ENCODE measurements at regions not wholly inside any gene's neighbourhood (a gene's known extent, or its start where the extent isn't known, plus 50 kb on each side); places are given as distances from the start of the nearest gene placed in this dataset.
A peak's percentile ranks its signal among the peaks of the same experiment; 100 is the strongest.
"Not testable (repeated sequence)": the region's sequence is repeated elsewhere in the genome, so short reads cannot be mapped to it uniquely, and the experiment has no call there.

DNA sequence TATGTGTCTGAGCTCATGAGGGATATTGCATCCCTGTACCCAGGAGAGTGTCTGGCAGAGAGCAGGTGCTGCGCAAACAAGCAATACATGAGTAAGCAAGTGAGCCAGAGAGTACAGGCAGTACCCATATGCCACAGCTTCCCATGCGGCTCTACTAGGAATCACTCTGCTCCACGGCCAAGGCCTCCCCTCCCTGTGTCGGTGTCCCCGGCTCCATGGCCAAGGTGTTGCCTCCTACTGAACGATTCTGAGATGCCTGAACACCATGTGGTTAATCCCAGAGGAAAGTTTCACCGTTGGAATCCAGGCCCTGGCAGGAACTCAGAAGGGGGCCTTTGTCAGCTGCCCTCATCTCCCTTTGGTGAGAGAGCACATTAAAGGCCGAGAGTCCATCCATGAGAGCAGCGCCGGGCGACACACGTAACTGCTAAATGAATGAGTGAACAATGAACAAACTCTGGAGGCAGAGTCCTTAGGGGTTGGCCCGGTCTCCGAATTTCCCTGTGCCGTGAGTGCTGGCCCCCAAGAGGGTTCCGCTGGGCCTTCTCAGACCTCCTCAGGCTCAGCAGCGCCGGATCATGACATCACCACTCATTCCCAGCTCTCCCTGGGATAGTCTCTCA is 136.0 kb upstream of the FAM20C start:
- no peak for DNase-seq

DNA sequence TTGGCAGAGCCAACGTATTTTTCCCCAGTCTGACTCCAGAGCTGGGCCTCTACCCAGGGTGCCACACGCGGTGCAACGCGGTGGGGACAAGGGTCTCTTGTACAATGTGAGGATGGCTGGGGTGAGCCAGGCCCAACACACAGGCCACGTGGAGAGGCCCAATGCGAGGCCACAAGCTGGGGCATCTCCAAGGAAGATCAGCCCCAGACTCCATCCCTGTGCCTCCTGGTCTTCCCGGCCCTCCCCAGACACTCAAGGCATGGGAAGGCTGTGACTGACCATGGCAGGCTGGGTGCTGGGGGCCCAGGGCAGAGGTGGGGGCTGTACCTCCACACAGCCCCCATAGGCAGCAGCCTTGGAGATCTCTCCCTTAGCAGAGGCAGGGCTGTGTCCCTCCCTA is 135.3 kb upstream of the FAM20C start:
- no peak for DNase-seq

DNA sequence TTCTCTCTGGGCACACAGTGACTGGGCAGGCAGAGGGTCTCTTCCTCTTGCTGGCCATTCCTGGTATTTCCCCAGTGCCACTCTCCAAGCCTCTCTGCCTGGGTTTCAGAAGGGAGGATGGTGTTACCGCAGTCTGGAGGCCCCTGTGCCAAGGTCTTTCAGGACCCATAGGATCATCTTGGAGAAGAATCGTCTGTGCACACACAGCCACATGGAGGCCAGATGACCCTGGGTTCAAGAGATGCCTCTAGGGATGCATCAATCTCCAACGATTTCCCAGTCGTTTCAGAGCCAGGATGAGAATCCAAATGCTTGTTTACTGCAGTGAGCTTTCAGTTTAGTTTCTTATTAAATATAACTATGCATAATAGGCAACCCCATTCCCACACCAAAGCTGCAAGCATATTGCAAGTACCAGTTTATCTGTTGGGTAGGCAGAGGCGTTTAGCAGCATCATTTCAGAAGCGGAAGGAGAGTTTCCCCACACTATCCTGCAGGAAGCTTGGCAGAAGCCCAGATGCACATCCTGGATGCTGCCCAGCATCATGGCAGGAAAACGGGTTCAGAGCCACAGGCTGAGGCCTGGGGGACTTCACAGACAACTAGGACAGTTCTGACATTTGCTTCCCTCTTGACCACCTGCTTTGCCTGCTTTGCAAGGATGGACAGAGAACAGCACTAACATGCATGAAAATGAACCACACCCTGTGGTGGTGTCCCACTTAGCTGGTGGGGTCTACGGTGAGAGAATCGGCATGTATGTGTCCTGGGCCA is 134.7 kb upstream of the FAM20C start:
- no peak for DNase-seq

DNA sequence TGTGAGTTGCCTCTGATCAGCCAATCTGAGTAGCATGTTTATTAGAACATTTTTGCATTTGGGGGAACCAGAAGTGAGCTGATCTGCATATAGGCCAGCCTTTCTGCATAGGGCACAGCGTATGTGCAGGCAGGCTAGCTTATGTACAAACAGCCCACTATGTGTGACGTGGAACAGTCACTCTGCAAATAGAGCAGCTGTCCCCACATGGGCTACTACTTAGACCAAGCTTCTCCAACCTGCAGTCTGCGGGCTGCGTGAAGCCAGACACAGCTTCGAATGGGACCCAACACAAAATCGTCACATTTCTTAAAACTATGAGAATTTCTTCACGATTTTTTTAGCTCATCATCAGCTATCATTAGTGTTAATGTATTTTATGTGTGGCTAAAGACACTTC is 134.1 kb upstream of the FAM20C start:
- no peak for DNase-seq

DNA sequence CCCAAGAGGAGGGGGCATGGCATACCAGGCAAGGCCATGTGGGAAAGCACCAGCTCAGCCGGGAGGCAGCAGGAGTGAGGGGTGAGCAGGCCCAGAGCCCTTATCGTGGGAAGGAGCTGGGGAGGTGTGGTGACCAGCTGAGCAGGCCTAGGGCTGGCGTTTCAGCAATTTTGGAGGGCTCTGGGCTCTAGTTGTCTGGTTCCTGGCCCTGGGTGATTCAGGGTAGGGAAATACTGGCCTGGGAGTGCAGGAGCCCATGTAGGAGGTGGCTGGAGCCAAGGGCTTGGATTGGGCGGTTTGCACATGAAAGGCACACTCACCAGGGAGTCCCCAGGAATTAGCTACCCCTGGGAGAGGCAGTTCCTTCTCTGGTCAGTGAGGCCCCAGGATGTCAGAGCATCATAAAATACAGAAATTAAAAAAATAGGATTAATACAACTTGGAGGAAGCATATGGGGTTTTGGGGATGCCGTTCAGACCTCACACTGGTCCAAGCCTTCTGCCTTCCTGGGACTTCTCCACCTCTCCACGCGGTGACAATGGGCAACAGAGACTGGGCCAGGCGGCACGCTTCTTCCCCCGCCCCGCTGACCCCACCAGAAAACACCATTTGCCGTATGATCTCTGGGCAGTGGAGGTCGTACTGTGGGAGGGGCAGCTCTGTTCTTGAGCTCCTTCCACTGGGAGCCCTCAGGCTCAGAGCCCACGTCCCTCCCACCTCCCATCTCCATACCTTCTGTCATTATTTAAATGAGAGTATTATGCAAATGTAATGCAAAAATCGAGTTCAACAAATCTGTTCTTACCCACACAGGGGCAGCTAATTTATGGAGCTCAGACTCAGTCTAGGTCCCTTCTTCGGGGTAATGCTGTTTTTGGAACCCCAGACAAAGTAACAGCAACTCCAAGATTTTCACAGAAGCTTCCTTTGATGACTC is 133.0 kb upstream of the FAM20C start:
- no peak for DNase-seq

DNA sequence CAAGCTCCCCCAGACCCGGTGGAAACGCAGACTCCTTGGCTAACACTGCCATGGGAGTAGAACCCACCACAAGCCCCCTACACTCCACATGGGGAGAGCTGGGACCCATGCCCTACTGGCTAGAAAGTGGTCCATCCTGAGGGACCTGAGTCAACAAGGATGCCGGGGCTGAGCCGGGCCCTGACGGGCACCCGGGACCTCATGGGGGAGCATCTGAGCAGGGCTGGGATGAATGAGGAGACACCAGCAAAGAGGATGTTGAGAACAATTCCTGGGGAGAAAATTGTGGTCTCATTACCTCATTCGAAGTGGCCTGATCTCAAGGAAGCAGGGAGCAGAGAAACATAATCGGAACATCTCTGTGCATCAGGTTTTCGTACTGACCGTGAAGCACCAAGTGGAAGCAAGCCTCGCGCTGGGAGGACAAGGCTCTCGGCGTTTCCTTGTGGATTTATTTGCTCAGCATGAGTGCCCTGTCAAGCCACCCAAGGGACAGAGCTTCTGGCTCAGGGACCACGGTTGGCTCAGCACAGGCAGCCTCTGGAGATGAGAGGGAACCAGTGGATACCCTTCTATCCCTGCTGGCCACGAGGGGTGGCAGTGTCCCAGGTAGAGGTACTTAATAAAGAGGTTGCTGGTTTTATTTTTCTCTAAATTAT is 132.2 kb upstream of the FAM20C start:
- no peak for DNase-seq

DNA sequence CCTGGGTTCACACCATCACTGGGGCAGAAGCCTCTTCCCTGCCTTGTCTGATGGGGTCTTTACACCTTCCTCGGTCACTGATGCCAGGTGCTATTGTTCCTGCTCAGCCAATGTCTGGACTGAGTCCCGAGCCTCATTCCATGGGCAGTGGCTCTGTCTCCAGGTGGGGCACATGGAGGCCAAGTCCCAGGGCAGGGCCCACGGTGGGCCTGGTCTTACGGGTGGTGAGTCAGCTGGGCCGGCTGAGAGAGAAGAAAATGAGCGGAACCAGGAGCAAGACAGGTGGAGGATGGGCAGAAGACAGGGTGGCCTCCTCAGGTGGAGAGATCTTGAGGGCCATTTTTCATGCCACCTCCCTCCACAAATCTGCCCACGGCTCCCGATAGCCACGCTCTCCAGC is 131.7 kb upstream of the FAM20C start:
- DNase-seq = no peak

DNA sequence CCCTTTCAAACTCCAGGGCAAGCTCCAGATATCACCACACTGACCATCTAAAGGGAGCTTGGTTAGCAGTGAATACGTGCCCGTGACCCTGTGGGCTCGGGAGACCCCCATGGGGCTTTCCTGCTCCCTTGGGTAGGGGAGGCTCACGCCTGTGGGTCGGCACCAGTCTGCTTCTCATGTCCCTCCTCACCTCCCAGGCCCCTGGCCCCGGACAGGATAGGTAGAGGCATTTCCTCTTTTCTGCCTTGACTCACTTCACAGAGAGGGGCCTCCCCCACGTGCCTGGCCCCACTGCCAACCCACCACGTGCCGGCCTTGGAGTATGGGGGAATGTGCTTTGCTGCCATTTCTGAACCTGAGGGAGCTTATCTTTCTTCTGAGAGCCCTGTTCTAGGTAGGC is 131.3 kb upstream of the FAM20C start:
- DNase-seq = peak; percentile 19

DNA sequence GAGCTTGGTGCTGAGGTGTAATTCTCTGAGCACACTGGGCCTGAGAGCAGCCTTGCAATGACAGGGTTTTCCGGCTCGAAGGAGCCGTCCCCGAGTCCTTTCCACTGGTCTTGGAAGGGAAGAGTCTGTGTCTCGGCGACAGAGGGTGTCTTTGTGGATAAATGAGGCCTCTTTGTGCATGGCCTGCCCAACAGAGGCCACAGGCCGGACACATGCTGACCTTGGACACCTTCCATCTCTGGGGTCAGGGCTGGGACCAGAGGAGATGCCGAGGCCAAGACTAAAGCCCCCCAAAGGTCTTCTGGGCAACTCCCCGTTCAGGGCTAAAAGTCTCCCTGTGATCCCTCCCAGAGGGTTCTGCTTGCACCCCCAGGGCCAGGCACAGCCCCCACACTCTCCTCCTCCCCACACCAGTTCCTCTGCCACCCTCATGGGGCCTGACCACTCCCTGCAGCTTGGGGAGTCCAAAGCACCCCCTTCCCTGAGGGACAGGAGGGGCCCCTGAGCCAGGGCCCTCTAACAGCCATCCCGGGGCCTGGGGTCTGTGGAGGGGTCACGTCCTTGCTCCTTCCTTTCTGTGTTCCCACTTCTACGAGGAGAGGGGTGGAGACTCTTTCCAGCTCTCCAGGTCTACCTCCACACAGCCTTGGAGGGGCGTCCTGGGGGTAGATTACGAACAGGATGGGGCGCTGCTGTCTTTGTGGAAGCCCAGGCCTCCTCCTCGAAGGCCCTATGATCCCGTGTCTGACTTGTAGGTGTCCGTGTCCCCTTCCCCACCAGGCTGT is 130.6 kb upstream of the FAM20C start:
- no peak for DNase-seq

DNA sequence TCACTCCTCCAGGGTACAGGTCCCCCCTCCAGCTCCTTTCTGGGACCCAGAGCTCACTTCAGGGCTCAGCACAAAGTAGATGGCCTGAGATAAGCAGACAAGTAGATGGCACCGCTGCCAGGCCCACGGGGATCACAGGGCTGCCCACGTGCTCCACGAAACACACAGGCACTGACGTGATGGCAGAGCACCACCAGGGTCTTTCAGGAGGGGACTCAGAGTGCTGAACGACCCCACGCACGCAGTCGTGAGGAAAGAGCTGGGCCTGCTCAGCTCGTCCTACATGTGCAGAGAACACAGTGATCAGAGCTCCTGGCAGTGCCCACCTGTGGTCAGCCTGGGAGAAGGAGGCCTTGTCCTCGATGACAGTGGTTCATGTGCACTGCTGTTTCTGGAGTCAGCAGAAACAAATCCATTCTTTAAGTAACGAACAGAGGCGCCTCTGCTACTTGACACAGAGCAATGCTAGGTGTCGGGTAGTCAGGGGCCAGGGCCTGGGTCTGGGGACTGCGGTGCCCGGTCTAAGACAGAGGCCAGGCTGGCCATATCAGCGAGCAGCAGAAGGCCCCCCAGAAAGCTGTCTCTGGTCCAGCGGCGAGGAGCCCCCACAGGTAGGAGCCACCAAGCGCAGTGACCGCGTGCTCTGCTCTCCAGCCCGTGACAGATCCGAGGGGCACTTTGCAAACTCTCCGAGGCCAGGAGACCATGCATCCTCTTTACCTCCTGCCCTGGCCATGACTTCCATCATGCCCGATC is 129.8 kb upstream of the FAM20C start:
- no peak for DNase-seq

DNA sequence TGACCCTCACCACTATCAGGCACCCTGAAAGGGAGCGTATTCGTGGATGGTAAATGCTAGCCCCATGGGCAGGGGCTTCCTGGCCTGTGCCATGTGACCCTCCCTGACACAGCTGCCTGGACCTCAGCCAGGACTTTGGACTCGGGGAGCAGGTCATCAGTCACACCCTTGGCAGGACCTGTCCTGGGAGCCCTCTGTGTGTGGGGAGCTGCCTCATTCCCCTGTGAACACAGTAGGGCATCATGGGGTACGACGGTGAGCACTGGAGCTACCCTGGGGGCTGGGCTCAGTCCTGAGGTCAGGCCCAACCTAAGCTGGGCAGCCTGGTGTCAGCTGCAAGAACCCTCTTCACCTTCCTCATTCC is 129.3 kb upstream of the FAM20C start:
- no peak for DNase-seq

DNA sequence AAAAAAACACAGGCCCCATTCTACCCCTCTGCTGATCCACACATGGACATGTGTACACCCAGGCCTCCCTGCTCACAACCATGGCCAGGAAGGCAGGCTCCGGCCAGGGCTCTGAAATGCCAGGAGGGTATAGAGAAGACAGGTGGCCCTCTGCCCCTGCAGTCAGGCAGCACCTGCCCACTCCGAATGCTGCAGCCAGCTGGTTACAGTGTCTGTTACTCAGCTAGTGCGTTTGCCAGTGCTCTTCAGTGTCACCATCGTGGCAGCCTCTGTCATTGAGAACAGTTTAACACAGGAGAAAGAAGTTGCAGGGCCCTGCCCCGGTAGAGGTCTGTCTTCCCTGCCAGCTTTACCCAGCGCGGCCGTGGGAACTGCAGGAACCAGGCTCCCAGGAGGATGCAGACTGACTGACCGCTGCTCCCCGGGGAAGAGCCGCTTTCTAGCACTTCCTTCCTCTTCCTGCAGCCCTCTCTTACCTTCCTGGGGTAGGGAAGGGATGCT is 128.8 kb upstream of the FAM20C start:
- DNase-seq = peak; percentile 26

DNA sequence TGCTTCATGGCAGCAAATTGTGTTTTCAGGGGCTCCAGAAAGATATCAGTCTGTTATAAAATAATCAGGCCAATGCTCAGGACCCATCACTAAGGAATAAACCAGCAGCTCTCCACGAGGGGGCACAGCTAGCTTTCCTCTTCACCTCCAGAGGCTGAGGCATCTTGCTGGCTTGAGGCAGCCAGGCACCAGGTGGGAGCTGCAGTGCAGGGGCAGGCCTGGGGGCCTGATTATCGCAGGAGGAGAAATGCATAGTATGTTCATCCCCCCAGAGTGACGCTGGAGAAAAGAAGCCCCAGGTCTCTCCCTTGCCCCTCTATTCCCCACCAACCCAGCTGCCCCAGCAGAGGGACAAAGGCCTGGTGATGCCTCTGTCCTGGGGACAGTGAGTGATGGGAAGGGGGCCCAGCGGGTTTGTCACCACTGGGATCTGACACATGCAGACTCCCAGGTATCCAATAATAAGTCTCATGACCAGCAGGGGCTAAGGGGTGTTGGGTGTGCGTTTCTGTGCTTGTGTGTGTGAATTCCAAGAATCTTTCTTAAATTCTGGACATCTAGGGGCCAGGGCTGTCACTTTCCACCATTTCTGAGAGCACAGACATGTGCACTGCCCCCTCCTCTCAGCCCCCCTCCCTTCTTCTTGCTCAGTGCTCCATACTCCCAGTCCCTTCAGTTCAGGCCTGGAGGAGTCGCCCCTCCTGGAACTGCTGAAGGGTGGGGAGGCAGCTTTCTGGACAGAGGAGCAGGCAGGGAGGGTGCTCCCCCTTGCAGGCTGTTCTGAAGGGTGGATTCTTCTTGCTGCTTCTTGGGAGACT is 128.1 kb upstream of the FAM20C start:
- DNase-seq = peak; percentile 42

DNA sequence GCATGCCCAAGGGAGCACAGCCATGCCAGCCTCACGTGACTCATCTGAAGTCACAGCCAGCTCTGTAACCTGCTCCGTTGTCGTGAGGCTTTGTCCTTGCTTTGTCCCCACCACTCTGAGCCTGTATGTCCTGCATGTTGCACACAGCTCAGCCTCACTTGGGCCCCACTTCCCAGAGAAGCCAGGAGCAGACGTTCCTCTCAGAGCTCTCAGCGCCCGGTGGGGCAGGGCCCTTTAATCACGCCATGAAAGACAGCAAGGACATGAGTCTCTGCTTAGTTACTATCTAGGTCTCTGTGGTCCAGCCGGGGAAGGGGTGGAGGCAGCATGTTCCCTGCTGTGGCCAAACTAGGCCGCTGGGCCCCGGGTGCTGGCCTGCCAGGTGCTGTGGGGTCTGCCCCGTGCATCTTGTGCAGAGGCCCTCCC is 127.4 kb upstream of the FAM20C start:
- DNase-seq = no peak

DNA sequence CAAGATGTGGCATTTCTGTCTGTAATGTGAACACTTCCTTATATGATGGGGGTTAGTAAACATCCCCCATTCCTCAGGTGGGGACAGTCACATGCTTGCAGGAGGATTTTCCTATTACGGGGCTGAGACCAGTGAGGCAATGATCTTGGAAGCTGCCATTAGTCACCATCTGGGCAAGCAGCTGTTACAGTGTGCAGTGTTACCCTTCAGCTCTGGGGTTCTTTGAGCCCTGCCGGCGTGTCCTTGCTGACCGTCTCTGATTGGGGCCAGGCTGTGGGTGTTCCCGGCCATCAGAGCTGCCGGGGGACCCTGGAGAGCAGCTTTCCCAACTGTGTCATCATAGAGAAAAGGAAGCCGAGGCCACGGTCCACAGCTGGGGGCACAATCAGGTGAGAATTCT is 126.8 kb upstream of the FAM20C start:
- no peak for DNase-seq

DNA sequence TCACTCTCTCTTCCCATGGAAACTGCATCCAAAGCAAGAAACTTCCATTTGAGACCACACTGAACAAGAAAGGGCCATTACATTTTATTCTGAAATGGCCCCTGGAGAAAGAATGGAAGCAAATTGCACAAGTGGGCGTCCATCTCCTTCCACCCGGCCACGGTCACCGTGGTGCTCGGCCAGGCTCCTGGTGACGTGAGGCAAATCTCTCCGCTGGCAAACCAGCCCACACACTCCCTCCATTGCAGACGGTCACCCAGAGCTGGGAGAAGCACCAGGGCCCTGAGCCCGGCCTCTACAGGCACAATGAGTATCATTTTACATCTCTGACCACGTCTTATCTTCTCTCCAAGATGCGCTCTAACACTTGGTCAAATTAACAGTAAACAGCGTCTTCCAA is 126.1 kb upstream of the FAM20C start:
- no peak for DNase-seq

DNA sequence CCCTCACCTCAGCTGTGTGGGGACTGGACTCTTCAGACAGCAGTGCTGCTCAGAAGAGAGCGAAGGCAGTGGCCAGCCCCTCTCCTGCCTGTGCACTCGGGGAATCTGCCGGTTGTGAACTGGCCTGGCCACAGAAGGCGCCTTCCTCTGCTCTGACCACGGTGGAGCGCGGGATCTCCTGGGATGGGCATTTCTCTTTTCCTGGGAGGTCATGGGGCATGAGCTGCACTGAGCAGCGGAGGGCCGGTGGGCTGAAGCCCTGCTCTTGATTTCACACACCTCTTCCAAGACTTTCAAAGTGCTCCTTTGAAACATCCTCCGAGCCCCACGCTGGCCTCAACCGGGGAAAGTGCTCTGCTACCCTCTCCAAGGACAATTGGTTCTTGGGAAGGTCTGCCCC is 125.6 kb upstream of the FAM20C start:
- no peak for DNase-seq

DNA sequence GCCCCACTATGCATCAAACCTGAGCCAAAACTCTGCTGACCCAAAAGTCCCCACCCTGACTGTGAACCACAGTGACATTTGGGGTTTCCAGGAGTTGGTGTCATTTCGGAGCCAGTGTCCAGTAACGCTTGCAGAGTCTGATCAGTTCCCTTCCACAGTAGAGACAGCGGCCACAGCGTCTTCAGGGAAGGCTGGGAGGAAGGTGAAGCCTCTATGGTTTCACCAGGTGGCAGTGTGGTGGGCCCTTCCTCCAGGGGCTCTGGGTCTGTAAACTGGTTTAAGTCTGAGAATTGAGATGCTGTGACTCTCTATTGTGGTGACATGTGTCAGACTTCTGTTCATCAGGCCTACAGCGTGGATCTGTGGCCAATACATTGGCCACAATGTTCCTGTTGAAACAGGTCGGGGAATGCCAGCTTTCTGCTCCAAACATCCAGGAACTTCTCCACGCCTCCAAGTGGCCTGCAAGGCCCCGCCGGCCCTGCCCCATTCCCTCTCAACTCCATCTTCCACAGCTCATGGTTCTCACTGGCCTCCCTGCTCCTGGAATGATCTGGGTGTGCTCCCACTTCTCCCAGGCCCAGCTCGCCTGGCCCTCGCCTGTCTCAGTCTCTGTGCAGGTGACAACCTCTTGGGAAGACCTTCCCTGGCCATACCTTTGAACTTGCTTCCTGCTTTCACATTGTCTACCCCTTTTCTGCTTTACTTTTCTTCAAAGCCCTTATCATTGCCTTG is 124.5 kb upstream of the FAM20C start:
- peak; percentile 29 for DNase-seq

DNA sequence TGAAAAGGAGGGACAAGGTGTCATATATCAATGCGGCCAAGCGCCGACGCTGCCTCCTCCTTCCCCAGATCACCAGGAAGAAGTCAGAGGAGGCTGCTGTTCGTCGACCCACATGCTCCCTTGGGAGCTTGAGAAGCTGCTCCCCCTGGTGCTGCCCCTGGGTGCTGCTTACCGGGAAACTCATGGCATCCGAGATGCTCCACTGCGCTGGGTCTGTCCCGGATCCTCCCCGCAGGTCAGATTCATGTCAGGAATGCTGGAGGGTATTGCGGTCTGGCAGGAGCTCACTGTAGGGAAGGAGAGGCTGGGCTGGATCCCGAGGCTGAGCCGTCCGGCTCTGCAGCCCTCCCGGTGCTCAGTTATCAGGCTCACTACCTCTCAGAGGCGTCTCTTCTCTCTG is 123.7 kb upstream of the FAM20C start:
- no peak for DNase-seq

DNA sequence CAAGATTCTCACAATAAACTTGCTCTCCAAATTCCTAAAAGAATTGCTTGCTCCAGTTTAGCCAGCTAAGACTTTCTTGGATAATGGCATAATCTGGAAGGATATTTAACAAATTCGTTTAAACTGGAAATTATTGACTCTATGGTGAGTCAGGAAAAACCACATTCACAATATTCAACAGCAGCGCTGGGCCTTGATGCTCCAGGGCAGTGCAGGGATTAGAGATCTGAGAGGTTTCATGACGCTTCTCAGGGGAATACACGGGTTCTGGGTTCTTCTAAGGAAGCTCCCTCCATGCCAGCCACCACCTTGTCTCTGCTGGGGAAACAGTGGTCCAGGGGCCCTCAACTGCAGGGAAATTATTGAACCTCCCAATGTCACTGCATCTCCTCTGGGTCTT is 123.3 kb upstream of the FAM20C start:
- DNase-seq = not testable (repeated sequence)
